GM10248 (cell line): ENCODE measurements at regions not wholly inside any gene's neighbourhood (a gene's known extent, or its start where the extent isn't known, plus 50 kb on each side); places are given as distances from the start of the nearest gene placed in this dataset.

Experiments used
- CTCF ChIA-PET: fragments of 300-600 bp; sonication (Branson Sonifier 250); formaldehyde crosslinking; extraction: SDS; loops from one replicate; lab custom pipeline; 2021; ENCODE audit warnings: antibody characterized with exemption; lab: Yijun Ruan, JAX
- POLR2A ChIA-PET: fragments of 350-650 bp; sonication (Branson Sonifier 250); formaldehyde crosslinking; extraction: SDS; loops from one replicate; lab custom pipeline; 2020; ENCODE audit warnings: antibody characterized with exemption; lab: Yijun Ruan, JAX
- DNase-seq: peaks from one replicate; pipeline ENCODE4 v3.0.0; 2012; ENCODE audit errors: extremely low spot score
- TF ChIP-seq, protein P1 (sequence below): IDR thresholded peaks from 2 replicates; pipeline ENCODE4 v1.5.1; 2012; ENCODE audit warnings: mild to moderate bottlenecking, low read depth; ENCODE audit errors: extremely low read depth, missing control alignments, control extremely low read depth

DNA sequence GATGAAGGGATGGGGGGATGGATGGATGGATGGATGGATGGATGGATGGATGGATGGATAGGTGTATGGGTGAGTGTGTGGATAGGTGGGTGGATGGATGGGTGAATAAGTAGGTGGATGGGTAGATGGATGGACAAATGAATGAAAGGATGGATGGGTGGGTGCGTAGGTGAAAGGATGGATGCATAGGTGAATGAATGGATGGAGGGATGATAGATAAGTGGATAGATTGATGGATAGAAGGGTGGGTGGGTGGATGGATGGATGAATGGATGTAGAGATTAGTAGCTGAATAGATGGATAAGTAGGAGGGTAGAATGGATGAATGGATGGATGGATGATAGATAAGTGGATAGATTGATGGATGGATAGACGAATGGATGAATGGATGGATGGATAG lies 152.7 kb downstream of the MN1 start:
- ChIA-PET CTCF (no interaction called here), POLR2A (no interaction called here)
- TF ChIP-seq, protein P1, sequence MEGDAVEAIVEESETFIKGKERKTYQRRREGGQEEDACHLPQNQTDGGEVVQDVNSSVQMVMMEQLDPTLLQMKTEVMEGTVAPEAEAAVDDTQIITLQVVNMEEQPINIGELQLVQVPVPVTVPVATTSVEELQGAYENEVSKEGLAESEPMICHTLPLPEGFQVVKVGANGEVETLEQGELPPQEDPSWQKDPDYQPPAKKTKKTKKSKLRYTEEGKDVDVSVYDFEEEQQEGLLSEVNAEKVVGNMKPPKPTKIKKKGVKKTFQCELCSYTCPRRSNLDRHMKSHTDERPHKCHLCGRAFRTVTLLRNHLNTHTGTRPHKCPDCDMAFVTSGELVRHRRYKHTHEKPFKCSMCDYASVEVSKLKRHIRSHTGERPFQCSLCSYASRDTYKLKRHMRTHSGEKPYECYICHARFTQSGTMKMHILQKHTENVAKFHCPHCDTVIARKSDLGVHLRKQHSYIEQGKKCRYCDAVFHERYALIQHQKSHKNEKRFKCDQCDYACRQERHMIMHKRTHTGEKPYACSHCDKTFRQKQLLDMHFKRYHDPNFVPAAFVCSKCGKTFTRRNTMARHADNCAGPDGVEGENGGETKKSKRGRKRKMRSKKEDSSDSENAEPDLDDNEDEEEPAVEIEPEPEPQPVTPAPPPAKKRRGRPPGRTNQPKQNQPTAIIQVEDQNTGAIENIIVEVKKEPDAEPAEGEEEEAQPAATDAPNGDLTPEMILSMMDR, result no peak
- DNase-seq, result no peak

DNA sequence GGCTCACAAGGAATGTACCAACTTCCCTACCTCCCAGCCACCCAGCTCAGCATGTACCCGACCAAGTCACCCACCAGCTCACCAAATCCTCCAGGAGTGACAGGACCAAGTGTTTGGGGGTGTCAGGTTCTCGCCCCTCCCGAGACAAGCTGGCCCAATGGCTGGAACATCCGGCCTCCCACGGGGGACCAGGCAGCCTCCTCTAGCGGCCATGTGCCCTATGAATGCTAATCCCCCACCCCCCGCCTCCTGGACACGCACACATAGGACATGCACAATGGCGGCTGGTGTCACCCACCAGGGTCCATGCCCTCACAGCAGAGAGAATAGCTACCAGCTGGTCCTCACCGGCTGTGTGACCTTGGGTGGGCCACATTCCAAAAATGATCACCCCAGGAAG lies 151.0 kb downstream of the MN1 start:
- no peak for DNase-seq
- CTCF ChIA-PET, result no interaction called here
- POLR2A ChIA-PET, result no interaction called here
- TF ChIP-seq, protein P1, result no peak

DNA sequence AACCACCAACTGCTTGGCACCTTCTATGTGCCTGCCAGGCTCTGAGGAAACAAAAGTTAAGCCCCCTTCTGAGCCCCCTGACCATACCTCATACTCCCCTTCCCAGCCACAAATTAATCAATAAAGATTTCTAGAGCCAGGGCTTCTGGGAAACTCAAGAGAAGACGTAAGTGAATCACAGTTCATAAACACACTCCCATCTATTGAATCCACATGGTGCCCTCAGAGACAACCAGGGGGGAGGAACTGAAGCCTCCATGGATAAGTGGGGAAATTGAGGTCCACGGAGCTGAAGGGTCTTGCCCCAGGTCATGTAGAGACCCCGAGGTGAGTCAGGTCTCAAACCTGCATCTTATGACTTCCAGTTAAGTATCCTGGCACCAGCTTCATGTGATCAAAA lies 150.6 kb downstream of the MN1 start:
- TF ChIP-seq, protein P1, result no peak

DNA sequence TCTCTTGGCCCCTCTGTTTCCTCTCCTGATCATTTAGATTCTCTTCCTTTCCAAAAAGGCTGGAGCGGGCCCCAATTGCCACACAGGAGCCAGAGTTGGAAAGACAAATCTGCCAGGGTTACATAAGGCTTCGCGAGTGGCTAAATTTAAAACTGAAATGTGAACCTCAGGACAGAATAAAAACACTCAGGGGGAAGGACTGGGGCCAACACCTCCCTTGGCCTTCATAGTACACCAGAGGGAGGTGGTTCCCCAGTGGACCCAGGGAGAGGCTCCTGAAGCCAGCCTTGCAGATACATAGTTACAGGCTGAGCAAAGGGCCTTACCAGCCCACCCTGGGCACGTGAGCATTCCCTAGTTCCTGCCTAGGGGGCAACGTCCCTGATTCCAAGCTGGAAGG lies 150.1 kb downstream of the MN1 start:
- TF ChIP-seq, protein P1, result no peak
- DNase-seq, result no peak
- POLR2A ChIA-PET, result no interaction called here
- CTCF ChIA-PET, result no interaction called here

More for the DNA sequence above, 150.6 kb downstream of the MN1 start:
- ChIA-PET POLR2A (no interaction called here), CTCF (no interaction called here)
- DNase-seq, result no peak

DNA sequence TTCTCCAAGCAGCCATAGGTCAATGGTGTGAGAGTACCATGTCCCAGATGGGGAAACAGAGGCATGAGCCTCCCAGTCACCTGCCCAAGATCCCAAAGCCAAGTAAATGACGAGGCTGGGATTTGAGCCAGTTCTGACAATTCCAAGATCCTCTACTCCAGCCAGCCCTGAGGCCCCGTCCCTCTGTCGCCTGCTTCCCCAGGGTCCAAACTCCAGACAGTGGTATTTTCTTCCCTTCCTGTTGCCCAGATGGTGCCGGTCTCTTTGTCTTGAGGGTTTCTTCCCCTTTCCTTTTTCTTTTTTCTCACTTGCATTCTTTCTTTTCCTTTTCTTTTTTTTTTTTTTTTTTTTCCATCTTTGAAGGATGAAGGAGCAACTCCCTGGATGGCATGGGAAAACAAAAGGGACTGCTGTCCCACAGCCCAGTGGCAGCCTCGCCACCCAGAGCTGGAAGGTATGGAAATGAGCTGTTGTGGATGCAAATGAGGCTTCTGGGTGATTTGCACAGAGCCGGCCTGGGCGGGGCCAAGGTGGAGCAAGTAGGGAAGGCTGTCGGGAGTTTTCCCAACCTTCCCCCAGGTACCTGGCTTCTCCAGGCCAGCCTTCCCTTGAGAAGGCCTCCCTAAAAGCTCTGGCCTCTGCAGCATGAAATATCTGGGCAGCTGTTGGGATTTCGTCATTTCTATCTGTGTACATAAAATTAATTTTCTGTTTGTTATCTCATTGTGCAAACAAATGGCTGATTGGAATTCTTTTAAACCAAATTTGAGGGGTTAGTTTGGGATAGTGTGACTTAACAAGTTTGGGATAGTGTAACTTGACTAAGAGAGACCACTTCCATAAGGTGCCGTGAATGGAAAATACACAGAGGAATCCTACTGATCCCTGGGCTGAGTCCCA lies 146.8 kb downstream of the MN1 start:
- TF ChIP-seq, protein P1, result no peak
- POLR2A ChIA-PET, result no interaction called here
- no peak for DNase-seq
- CTCF ChIA-PET, result no interaction called here

DNA sequence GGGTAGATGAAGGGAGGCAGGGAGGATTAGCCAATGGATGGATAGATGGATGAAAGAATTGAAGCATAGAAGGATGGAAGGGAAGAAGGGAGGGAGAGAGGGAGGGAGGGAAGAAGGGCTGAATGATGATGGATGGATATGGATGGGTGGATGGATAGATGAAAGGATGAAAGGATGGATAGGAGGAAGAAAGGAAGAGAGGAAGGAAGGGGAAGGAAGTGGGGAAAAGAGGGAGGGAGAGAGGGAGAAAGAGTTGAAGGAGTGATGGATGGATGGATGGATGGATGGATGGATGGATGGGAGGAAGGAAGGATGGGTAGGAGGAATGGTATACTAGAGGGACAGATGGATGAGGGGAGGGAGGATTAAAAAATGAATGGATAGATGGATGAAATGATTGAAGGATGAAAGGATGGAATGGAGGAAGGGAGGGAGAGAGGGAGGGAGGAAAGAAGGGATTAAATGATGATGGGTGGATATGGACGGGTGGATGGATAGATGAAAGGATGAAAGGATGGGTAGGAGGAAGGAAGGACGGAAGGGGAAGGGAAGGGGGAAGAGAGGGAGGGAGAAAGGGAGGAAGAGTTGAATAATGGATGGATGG lies 145.9 kb downstream of the MN1 start:
- ChIA-PET CTCF (no interaction called here), POLR2A (no interaction called here)
- TF ChIP-seq, protein P1, result no peak
- no peak for DNase-seq
